ENCODE measurements at regions not wholly inside any gene's neighbourhood (a gene's known extent, or its start where the extent isn't known, plus 50 kb on each side); places are given as distances from the start of the nearest gene placed in this dataset.

DNA sequence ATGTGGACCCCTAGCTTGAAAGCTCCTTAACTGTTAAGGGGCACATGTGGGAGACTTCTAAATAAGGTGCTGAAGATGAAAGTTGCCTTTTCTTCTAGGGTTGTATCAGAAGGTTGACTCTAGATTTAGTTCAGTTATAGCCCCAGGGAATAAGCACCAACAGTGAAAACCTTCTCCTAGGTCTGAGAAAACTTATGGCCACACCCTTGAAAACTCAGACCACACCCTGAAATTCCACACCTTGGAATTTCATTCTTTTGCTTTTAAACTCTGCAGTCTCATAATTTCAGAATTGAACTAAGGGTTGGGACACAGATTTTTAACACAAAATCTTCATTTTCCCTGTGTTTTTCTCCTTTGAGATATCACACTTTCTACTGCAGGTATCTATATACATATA, 355.8 kb upstream of the IL12A start:
- H3K27me3 Mint-ChIP-seq (ENCODE audit: insufficient read depth), result peaks cover 4% of the 10 kb centered on the region
- TF ChIP-seq, protein P1, sequence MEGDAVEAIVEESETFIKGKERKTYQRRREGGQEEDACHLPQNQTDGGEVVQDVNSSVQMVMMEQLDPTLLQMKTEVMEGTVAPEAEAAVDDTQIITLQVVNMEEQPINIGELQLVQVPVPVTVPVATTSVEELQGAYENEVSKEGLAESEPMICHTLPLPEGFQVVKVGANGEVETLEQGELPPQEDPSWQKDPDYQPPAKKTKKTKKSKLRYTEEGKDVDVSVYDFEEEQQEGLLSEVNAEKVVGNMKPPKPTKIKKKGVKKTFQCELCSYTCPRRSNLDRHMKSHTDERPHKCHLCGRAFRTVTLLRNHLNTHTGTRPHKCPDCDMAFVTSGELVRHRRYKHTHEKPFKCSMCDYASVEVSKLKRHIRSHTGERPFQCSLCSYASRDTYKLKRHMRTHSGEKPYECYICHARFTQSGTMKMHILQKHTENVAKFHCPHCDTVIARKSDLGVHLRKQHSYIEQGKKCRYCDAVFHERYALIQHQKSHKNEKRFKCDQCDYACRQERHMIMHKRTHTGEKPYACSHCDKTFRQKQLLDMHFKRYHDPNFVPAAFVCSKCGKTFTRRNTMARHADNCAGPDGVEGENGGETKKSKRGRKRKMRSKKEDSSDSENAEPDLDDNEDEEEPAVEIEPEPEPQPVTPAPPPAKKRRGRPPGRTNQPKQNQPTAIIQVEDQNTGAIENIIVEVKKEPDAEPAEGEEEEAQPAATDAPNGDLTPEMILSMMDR (conservative IDR thresholded peaks at IDR 0.05), result no peak
- Histone ChIP-seq H3K27me3 (ENCODE audit: control insufficient read depth, insufficient read depth, low read length, poor library complexity, severe bottlenecking) (no peaks in the 10 kb centered on the region), H3K4me3 (ENCODE audit: low read length) (no peak overlapping the region), H3K4me1 (ENCODE audit: control insufficient read depth, insufficient read depth, low read length) (peaks cover 11% of the 10 kb centered on the region), H3K36me3 (ENCODE audit: control insufficient read depth, insufficient read depth, low read length) (no peaks in the 10 kb centered on the region), H3K9me3 (ENCODE audit: control insufficient read depth, low read length) (no peaks in the 10 kb centered on the region), H3K9ac (ENCODE audit: extremely low read depth, low read length, poor library complexity, severe bottlenecking) (no peak overlapping the region), H3K27ac (ENCODE audit: low read depth, low read length) (no peak overlapping the region)
- DNase-seq, result no peak
- H3K4me1 Mint-ChIP-seq, result peaks cover 31% of the 10 kb centered on the region
- H3K9me3 Mint-ChIP-seq, result no peaks in the 10 kb centered on the region
- no peaks in the 10 kb centered on the region for H3K36me3 Mint-ChIP-seq (ENCODE audit: low read depth)
- no peak overlapping the region for H3K4me3 Mint-ChIP-seq
- H3K27ac Mint-ChIP-seq, result no peak overlapping the region

DNA sequence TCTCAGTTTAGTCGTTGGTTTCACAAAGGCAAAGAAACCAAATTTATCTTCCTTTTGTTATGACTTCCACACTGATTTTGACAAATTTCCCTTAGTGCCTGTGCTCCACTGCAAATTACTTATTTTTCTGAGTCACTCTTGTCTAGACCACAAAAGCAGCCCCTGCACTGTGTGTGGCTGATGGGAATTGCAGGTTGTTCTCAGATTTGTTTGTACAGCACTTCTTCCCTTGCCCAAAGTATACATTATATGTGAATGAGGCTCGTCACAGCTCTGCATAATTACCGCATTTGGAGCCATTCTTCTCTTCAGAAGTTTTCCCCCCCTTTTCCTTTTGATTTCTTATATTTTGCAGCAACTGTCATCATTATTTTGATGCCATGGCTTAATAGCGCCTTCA, 354.2 kb upstream of the IL12A start:
- Histone ChIP-seq H3K4me3 (ENCODE audit: low read length) (no peak overlapping the region), H3K9me3 (ENCODE audit: control insufficient read depth, low read length) (no peaks in the 10 kb centered on the region), H3K27me3 (ENCODE audit: control insufficient read depth, insufficient read depth, low read length, poor library complexity, severe bottlenecking) (no peaks in the 10 kb centered on the region), H3K9ac (ENCODE audit: extremely low read depth, low read length, poor library complexity, severe bottlenecking) (no peak overlapping the region), H3K4me1 (ENCODE audit: control insufficient read depth, insufficient read depth, low read length) (peaks cover 9% of the 10 kb centered on the region), H3K36me3 (ENCODE audit: control insufficient read depth, insufficient read depth, low read length) (no peaks in the 10 kb centered on the region), H3K27ac (ENCODE audit: low read depth, low read length) (no peak overlapping the region)
- H3K36me3 Mint-ChIP-seq (ENCODE audit: low read depth), result no peaks in the 10 kb centered on the region
- H3K9me3 Mint-ChIP-seq, result no peaks in the 10 kb centered on the region
- TF ChIP-seq, protein P1 (conservative IDR thresholded peaks at IDR 0.05), result no peak
- no peak overlapping the region for H3K4me3 Mint-ChIP-seq
- no peak for DNase-seq
- 81 to 85% methylated on average over 4 of the region's 4 CpGs for WGBS, 2 experiments (ENCODE audit: insufficient coverage in 1 of 2, insufficient read length in 1 of 2)
- H3K4me1 Mint-ChIP-seq, result peaks cover 28% of the 10 kb centered on the region
- peak overlapping the region; percentile 60 for H3K27ac Mint-ChIP-seq
- H3K27me3 Mint-ChIP-seq (ENCODE audit: insufficient read depth), result no peaks in the 10 kb centered on the region

DNA sequence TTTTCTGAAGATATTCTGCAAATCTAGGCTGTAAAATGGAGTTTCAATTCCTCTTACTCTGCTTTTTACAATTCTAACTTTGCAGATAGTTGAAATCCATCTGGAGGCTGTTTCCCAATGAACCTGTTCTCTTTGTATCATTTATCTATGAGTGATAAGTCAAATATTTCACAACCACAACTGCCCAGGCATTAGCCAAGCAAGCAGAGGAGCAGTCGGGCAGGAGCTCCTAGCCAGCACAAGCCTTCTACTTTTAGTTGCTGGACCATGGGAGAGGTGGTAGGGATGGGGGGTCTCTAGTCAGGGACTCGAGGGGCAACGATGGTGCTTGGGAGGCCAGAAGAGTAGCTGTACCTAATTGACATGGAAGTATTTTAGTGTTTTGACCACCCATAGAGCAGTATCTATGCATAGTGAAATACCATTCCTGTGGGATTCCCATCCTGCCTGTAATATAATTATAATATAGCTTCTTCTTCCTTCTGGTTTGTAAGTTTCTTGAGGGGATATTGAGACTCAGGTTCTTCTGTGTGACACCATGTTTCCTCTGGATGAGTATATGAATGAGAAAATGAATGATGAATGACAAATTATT, 353.5 kb upstream of the IL12A start:
- Mint-ChIP-seq H3K4me1 (peaks cover 23% of the 10 kb centered on the region), H3K27me3 (ENCODE audit: insufficient read depth) (no peaks in the 10 kb centered on the region), H3K36me3 (ENCODE audit: low read depth) (no peaks in the 10 kb centered on the region), H3K4me3 (no peak overlapping the region), H3K9me3 (no peaks in the 10 kb centered on the region), H3K27ac (no peak overlapping the region)
- no peak overlapping the region for H3K27ac ChIP-seq (ENCODE audit: low read depth, low read length)
- TF ChIP-seq, protein P1 (conservative IDR thresholded peaks at IDR 0.05), result no peak
- H3K36me3 ChIP-seq (ENCODE audit: control insufficient read depth, insufficient read depth, low read length), result no peaks in the 10 kb centered on the region
- H3K27me3 ChIP-seq (ENCODE audit: control insufficient read depth, insufficient read depth, low read length, poor library complexity, severe bottlenecking), result no peaks in the 10 kb centered on the region
- WGBS, 2 experiments (ENCODE audit: insufficient coverage in 1 of 2, insufficient read length in 1 of 2), result 70 to 75% methylated on average over 2 to 3 of the region's 3 CpGs
- no peak overlapping the region for H3K4me3 ChIP-seq (ENCODE audit: low read length)
- peak; percentile 60 for DNase-seq
- no peak overlapping the region for H3K9ac ChIP-seq (ENCODE audit: extremely low read depth, low read length, poor library complexity, severe bottlenecking)
- H3K9me3 ChIP-seq (ENCODE audit: control insufficient read depth, low read length), result no peaks in the 10 kb centered on the region
- H3K4me1 ChIP-seq (ENCODE audit: control insufficient read depth, insufficient read depth, low read length), result peaks cover 8% of the 10 kb centered on the region

Data from endodermal cell (in vitro differentiated cells).